NCI-H2171 (cell line): ENCODE measurements at regions not wholly inside any gene's neighbourhood (a gene's known extent, or its start where the extent isn't known, plus 50 kb on each side); places are given as distances from the start of the nearest gene placed in this dataset.

Experiments used
- DNase-seq: peaks from one replicate; lab custom pipeline; 2025; lab: John Stamatoyannopoulos, UW

DNA sequence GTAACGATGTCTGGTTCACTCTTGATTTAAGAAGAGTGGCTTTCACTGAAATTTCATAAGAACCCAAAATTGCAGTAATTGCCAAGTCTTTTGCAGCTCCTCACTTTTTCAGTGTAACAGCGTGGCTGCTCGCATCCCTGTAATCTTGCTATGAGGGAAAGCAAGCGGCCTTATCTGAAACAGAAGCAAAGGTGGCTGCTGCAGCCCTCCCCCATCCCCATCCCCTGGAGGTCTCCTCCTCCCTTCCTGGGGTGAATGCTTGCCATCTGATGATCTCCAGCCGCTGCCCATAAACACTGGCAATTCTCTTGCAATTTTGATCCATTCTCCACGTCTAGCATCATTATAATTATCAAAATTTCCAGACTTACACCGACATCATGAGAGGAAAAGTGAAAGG lies 182.5 kb upstream of the ASIC2 start:
- DNase-seq = no peak

GRCh38 chr17:33481652-33482051 lies 188.6 kb upstream of the ASIC2 start:
- no peak for DNase-seq

GRCh38 chr17:33482636-33483035 lies 189.5 kb upstream of the ASIC2 start:
- DNase-seq = no peak

GRCh38 chr17:33484559-33484958 lies 191.5 kb upstream of the ASIC2 start:
- no peak for DNase-seq

DNA sequence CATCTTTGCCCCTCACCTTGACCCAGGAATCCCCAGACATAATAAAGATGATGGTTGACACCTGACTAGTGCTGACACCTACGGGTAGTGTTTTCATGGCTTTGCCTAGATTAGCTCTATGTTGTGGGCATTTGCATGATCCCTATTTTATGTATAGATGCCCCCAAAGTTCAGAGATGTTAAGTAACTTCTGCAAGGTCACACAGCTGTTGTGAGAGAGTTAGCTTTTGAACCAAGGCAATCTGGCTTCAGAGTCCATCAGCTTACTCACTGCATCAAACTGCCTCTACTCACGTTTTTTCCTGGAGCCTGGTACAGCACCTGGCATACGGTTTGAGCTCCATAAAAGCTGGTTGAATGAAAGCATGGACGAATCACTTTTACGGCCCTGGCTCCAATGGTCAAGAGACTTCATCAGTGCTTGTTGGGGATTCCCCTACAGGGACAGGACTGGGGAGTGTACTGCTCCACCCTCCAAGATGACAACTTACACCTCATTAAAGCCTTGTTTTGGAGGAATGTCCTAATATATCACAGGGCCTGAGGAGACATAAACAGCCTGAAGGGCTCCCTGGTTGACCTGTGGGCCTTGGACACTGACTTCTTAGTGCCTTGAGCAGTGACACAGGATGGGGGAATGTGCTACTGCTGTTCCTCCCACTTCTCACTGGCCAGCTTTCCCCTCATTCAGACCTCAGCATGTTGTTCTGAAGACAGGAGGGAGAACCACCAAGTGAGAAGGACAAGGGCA lies 193.2 kb upstream of the ASIC2 start:
- no peak for DNase-seq

GRCh38 chr17:33487187-33487879 lies 194.2 kb upstream of the ASIC2 start:
- DNase-seq = no peak

DNA sequence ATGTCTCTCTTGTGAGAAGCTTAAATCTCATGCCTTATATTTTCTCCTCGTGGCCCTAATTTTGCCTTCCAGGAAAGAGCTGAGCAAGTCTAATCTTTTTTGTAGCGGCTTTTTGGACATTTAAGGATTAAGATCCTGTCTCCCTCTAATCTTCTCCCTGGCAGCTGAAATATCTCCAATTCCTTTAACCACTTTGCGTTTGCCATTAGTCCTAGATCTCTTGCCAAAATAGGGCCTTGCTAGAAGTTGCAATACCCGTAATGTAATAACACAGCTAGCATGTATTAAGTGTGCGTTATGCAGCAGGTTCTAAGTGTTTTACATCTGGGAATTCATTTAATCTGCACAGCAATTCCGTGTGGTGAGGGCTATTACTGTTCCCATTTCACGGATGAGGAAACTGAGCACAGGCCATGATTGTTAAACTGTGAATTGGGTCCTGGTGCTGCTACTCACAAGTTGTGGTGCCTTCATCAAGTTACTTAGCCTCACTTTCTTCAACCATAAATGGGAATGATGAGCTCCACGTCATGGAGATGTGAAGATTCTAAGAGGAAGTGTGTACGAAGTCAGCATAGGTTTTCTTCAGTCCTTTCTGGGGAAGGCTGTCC lies 198.9 kb upstream of the ASIC2 start:
- DNase-seq = no peak

DNA sequence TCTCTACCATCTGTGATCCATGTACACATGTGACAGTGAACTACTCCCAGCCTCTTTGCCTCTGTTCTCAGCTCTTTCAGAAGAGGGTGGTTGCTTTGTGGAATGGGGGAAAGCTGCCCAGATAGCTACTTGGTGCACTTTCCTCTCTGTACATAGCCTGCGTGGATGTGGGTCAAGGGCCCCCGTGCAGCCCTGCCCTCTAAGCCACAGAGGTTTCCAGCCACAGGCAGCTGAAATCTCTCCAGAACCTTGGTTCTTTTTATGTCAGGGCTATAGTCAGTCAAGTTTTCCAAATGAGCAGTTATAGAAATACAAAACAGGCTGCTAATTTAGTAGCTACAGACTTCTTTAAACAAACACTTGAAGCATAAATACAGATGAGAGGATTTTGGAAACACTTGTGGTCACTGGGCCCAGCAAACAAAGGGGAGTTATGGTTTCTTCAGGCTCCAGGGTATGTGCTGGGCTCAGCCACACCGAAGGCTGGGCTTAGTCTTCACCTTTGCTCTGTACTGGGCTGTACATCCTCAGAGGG lies 199.7 kb upstream of the ASIC2 start:
- DNase-seq = no peak

- DNase-seq = no peak
Measured at GRCh38 chr17:33493566-33493965, 200.5 kb upstream of the ASIC2 start.

DNA sequence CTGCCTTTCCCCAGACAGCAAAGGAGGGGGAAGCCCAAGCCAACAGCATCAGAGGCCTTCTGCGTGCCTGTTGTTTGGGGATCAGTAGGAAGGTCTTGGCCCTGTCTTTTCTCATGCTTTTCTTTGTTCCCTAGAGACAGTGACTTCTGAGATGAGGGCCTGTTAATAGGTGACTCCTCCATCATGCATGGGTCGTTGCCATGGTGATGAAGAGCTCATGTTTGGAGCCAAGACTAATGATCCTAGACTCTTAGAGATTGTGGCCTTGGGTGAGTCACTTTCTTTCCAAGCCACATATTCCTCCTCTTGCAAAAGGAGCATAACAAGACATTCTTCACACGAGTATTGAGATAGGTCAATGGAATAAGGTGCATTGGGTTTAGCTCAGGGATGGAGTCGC lies 201.1 kb upstream of the ASIC2 start:
- no peak for DNase-seq

GRCh38 chr17:33497623-33498022 lies 204.5 kb upstream of the ASIC2 start:
- no peak for DNase-seq

GRCh38 chr17:33498069-33498468 lies 205.0 kb upstream of the ASIC2 start:
- no peak for DNase-seq

- no peak for DNase-seq
Measured at GRCh38 chr17:33499040-33499439, 205.9 kb upstream of the ASIC2 start.

- DNase-seq = no peak
Measured at GRCh38 chr17:33500151-33500550, 207.1 kb upstream of the ASIC2 start.

DNA sequence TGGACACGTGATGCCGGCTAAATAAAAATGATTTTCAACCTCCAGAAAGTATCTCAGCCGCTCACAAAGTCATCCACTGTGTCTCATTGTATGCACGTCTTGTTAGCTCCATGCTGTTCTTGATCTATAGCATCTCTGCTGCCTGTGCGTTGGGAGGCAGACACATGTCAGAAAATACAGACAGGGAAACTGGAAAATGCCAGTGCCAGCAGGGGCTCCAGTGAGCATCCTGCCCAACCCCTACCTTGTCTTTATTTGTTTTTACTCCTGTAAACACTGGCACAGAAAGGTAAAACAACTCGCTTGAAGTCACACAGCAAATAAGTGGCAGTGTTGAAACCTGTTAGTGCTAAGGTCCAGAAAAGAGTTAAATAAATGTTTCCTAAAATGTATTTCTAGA lies 208.1 kb upstream of the ASIC2 start:
- DNase-seq = no peak

DNA sequence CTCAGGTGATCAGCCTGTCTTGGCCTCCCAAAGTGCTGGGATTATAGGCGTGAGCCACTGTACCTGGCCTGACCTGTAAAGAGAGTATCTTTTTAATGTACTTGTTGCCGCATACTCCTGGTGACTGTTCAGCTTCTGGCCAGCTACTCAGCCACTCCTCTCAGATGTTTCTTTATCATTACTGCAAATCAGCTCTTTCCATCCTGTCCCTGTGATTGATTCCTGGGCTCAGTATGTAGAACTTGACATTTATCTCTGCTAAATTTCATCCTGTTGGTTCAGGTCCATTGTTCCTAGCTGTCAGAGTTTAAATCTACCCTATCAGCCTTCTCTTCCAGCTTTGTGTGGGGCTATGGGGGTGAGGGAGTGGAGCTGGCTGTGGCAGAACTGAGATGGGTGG lies 211.5 kb upstream of the ASIC2 start:
- no peak for DNase-seq

DNA sequence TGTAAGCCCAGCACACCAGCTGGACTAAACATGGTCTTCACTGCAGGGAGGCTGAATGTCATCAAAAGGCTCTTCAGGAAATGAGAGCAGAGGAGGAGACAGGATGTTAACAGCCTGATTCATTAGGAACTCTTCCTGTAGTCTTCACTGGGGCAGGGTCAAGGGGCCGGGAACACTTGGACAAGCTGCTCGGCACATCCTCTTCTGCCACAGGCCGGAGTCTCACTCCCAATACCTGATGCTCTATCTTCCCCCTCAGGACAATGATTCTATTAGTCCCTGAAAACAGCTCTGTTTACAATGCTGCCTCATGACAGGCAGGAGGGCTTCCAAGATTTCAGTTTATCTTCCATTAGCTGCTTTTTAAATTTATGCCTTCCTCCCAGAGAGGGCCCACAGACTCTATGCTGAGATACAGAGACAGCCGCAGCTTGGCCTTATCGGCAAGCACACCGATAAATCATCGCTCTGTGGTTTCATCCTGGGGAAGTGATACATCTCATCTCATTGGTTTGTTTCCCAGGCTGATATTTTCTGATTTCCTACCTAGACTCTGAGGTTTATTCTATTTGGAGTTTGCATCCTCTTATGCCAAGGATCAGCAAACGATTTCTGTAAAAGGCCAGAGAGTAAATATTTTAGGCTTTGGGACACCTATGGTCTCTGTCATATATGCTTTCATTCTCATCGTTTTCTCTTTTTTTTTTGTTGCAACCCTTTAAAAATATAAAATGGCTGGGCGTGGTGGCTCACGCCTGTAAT lies 214.0 kb upstream of the ASIC2 start:
- DNase-seq = no peak

GRCh38 chr17:33508215-33508614 lies 215.1 kb upstream of the ASIC2 start:
- no peak for DNase-seq

- DNase-seq = no peak
Measured at GRCh38 chr17:33509331-33509730, 216.2 kb upstream of the ASIC2 start.

- no peak for DNase-seq
Measured at GRCh38 chr17:33511670-33512069, 218.6 kb upstream of the ASIC2 start.

- DNase-seq = no peak
Measured at GRCh38 chr17:33512113-33512512, 219.0 kb upstream of the ASIC2 start.

DNA sequence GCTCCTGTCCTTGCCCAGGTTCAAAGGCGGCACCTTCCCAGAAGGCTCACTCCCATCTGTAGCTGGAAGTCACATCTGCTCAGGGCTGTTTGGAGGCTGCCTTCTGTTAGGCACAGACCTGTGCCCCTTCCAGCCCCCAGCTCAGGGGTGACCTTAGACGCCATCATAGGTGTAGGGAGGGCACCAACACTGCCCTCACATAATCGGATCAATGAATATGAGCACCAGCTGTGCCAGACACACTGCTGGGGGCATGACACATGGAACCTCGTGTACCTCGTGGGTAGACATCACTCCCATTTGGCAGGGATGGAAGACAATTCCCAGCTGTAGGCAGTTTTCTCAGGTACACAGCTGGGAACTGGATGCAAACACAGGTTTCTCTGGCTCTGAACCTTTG lies 220.7 kb upstream of the ASIC2 start:
- DNase-seq = no peak
